Right atrium auricular region (tissue), 2 donors: ENCODE measurements at regions not wholly inside any gene's neighbourhood (a gene's known extent, or its start where the extent isn't known, plus 50 kb on each side); places are given as distances from the start of the nearest gene placed in this dataset.

ENCODE experiments used
- DNase-seq: peaks from one replicate; pipeline ENCODE4 v3.0.0-alpha.2; 2019; ENCODE audit warnings: low spot score
- H3K27ac ChIP-seq, 2 donors: fragments of 200-600 bp; sonication (generic); 1 replicate in 1 of 2; 2 replicates in 1 of 2; pipeline ENCODE4 v1.5.1; 2016 to 2019
- H3K27me3 ChIP-seq, 2 donors: fragments of 200-600 bp; sonication (generic); one replicate each; pipeline versions ENCODE4 v1.5.1 to v1.6.0; 2017 to 2019
- H3K36me3 ChIP-seq: fragments of 200-600 bp; sonication (generic); one replicate; pipeline ENCODE4 v1.5.1; 2016
- H3K4me1 ChIP-seq, 2 donors: fragments of 200-600 bp; sonication (generic); one replicate each; pipeline versions ENCODE4 v1.5.1 to v1.6.0; 2017 to 2019
- H3K4me3 ChIP-seq, 2 donors: fragments of 200-600 bp; sonication (generic); 1 replicate in 1 of 2; 2 replicates in 1 of 2; pipeline ENCODE4 v1.5.1; 2017 to 2019; ENCODE audit warnings: mild to moderate bottlenecking in 1 of 2, moderate library complexity in 1 of 2
- H3K9me3 ChIP-seq, 2 donors: fragments of 200-600 bp; sonication (generic); one replicate each; pipeline ENCODE4 v1.5.1; 2019
- TF ChIP-seq, protein P1 (sequence below), 2 donors: fragments of 200-600 bp; sonication (generic); IDR thresholded peaks; one replicate each; pipeline ENCODE4 v1.5.1; 2019; ENCODE audit warnings: antibody characterized with exemption in 2 of 2

DNA sequence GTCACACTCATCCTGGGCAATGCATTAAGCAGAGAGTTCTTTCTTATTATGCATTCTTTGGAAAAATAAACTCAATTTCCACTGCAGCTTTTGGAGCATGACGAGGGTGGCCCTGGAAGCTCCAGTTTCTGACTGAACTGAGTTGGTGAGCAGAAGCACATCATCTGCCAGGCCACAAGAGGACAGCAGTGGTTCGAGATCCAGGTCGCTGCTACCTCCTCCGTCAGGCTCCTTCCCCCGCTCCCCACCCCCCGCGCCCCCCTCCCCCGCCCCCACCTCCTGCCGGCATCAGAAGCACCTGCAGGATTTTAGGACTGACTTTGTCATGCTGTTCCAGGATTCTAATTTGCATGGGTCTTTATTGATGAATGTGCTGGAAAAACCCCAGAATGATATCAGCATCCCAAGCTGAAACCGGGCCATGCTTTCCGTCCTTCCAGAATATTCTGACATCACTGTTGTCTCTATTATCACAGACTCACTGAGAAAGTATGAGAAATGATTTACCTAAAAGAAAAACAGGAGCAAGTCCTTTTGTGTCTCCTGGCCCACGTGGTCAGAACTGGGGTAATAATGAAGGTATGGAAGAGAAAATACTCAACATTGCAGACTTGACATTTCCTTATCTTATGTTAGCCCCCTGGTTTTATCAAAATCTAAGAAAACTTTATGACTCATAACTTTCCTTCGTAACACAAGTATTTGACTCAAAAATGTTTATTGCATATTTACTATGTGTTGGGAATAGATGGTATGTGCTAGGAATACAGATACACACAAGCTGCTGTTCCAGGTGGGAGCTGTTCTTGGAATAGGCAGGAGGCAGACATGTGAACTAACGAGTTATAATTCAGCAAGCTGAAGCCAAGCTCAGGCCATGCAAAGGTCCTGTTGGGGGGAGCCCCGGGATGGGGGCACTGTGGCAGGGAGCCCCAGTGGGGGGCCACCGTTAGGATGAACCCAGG, 220.2 kb upstream of the EXOC2 start:
- no peak for DNase-seq
- Histone ChIP-seq H3K4me3 (no peak overlapping the region), H3K9me3 (no peaks in the 10 kb centered on the region), H3K36me3 (no peaks in the 10 kb centered on the region), H3K27ac (no peak overlapping the region), H3K27me3 (no peaks in the 10 kb centered on the region), H3K4me1 (no peaks in the 10 kb centered on the region)
- TF ChIP-seq, protein P1, sequence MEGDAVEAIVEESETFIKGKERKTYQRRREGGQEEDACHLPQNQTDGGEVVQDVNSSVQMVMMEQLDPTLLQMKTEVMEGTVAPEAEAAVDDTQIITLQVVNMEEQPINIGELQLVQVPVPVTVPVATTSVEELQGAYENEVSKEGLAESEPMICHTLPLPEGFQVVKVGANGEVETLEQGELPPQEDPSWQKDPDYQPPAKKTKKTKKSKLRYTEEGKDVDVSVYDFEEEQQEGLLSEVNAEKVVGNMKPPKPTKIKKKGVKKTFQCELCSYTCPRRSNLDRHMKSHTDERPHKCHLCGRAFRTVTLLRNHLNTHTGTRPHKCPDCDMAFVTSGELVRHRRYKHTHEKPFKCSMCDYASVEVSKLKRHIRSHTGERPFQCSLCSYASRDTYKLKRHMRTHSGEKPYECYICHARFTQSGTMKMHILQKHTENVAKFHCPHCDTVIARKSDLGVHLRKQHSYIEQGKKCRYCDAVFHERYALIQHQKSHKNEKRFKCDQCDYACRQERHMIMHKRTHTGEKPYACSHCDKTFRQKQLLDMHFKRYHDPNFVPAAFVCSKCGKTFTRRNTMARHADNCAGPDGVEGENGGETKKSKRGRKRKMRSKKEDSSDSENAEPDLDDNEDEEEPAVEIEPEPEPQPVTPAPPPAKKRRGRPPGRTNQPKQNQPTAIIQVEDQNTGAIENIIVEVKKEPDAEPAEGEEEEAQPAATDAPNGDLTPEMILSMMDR (IDR thresholded peaks at IDR 0.05), result peak in 1 of 2 donors; percentile 54

DNA sequence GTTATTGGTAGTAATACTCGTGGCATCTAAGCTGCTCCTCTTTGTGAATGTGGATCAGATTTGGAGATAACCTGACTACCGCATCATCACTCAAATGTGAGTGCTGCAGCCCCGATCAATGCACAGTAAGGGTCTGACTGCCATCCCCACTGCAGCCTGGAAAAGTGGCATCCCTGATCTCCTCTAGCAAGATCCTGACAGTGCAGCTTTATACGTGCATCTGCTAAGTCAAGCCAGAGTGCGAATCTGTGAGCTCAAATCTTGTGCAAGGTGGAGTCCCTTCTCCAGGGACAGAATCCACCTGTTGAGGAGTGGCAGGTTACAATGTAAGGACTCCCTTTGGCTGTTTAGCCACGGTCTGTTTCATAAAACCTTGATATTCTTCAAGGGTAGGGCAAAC, 215.0 kb upstream of the EXOC2 start:
- DNase-seq, result no peak
- TF ChIP-seq, protein P1 (IDR thresholded peaks at IDR 0.05), result no peak
- Histone ChIP-seq H3K4me1 (no peaks in the 10 kb centered on the region), H3K9me3 (no peaks in the 10 kb centered on the region), H3K36me3 (no peaks in the 10 kb centered on the region), H3K27me3 (no peaks in the 10 kb centered on the region), H3K4me3 (no peak overlapping the region), H3K27ac (no peak overlapping the region)

DNA sequence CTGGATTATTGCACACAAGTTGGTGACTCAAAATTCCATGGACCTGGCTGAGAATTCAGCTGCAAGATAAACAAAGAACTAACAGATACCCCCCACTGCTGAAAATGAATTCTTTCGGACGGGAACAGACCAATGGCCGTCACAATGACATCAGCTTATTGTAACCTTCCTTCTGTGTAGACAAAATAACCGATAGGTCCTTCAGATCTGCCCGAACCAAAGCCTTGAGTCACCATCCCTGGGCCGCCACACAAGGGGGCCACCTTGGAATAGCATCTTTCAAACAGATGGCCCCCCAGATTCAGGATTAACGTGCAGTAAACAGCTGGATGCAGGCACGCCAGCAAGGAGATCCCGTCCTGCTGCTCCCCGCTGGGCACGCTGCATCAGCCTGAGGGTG, 214.0 kb upstream of the EXOC2 start:
- TF ChIP-seq, protein P1 (IDR thresholded peaks at IDR 0.05), result no peak
- no peaks in the 10 kb centered on the region for H3K9me3 ChIP-seq
- no peak for DNase-seq

DNA sequence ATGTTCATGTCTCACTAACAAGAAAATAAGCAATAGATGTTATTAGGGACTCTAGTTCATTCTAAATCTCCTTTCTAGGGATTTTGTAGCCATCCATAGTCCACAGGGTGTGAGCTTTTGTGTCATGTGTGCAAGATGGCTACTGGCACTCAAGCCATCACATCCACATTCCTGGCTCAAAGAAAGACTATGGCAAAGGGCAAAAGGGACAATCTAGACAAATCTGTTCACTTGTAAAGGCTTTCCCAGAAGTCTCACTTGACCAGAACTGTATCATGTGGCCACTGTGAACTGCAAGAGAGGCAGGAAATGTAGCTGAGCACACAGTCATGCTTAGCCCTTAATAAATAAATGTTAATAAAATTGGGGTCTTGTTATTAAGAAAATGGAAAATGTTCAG, 212.6 kb upstream of the EXOC2 start:
- TF ChIP-seq, protein P1 (IDR thresholded peaks at IDR 0.05), result no peak
- H3K36me3 ChIP-seq, result no peaks in the 10 kb centered on the region
- DNase-seq, result no peak

More for the DNA sequence above, 214.0 kb upstream of the EXOC2 start:
- Histone ChIP-seq H3K36me3 (no peaks in the 10 kb centered on the region), H3K4me3 (no peak overlapping the region), H3K27ac (no peak overlapping the region), H3K4me1 (no peaks in the 10 kb centered on the region), H3K27me3 (no peaks in the 10 kb centered on the region)

DNA sequence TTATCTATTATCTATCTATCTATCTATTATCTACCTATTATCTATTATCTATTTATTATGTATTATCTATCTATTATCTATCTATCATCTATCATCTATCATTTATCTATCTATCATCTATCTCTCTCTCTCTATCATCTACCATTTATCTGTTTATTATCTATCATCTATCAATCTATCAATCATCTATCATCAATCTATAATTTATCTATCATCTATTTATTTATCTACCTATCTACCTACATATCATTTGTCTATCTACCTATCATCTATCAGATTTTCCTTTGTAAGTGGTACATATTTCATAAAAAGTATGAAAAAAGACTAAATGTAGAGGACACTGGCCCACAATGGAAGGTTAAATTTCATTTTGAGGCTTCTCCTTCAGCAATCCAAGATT, 212.1 kb upstream of the EXOC2 start:
- H3K4me3 ChIP-seq, result no peak overlapping the region
- TF ChIP-seq, protein P1 (IDR thresholded peaks at IDR 0.05), result no peak
- no peak for DNase-seq
- no peaks in the 10 kb centered on the region for H3K9me3 ChIP-seq
- no peaks in the 10 kb centered on the region for H3K27me3 ChIP-seq
- no peaks in the 10 kb centered on the region for H3K4me1 ChIP-seq
- no peaks in the 10 kb centered on the region for H3K36me3 ChIP-seq
- no peak overlapping the region for H3K27ac ChIP-seq

More for the DNA sequence above, 212.6 kb upstream of the EXOC2 start:
- H3K27me3 ChIP-seq, result no peaks in the 10 kb centered on the region
- H3K4me1 ChIP-seq, result no peaks in the 10 kb centered on the region
- H3K4me3 ChIP-seq, result no peak overlapping the region
- no peaks in the 10 kb centered on the region for H3K9me3 ChIP-seq
- H3K27ac ChIP-seq, result no peak overlapping the region
